ENCODE measurements at regions not wholly inside any gene's neighbourhood (a gene's known extent, or its start where the extent isn't known, plus 50 kb on each side); places are given as distances from the start of the nearest gene placed in this dataset.

- no peak for TF ChIP-seq CTCF (IDR thresholded peaks at IDR 0.05)
- no peak for TF ChIP-seq POLR2A (IDR thresholded peaks at IDR 0.05)
Observed at GRCh38 chr12:72173974-72174373, 98.2 kb upstream of the TRHDE start.

Measured in adrenal gland (tissue), 5 donors.